ENCODE measurements at regions not wholly inside any gene's neighbourhood (a gene's known extent, or its start where the extent isn't known, plus 50 kb on each side); places are given as distances from the start of the nearest gene placed in this dataset.
A peak's percentile ranks its signal among the peaks of the same experiment; 100 is the strongest.

- no peak overlapping the region for H3K27ac ChIP-seq (replicated peaks)
- DNase-seq (ENCODE audit: low read depth in 1 of 2, low spot score in 1 of 2), result no peak
- no peak for TF ChIP-seq POLR2AphosphoS5 (IDR thresholded peaks at IDR 0.05; ENCODE audit: low read depth)
- no peak for TF ChIP-seq REST (IDR thresholded peaks at IDR 0.05; ENCODE audit: insufficient replicate concordance, low read depth)
- TF ChIP-seq SPI1 (IDR thresholded peaks at IDR 0.05; ENCODE audit: borderline replicate concordance, low read depth), result no peak
- no peak for TF ChIP-seq CTCF (IDR thresholded peaks at IDR 0.05; ENCODE audit: insufficient read depth, low read length)
- no peak for TF ChIP-seq GABPA (IDR thresholded peaks at IDR 0.05; ENCODE audit: low read depth)
These were observed 165.1 kb downstream of the RPIA start for GRCh38 chr2:88856409-88857135.

GRCh38 chr2:88857274-88857741 lies 165.8 kb downstream of the RPIA start:
- TF ChIP-seq CTCF (IDR thresholded peaks at IDR 0.05; ENCODE audit: insufficient read depth, low read length), result no peak
- TF ChIP-seq GABPA (IDR thresholded peaks at IDR 0.05; ENCODE audit: low read depth), result no peak
- Histone ChIP-seq H3K27ac (replicated peaks) (no peak overlapping the region), H3K27me3 (ENCODE audit: insufficient read depth, poor library complexity, severe bottlenecking) (no peaks in the 10 kb centered on the region), H3K4me3 (replicated peaks; ENCODE audit: insufficient read depth, low read length) (no peak overlapping the region)
- no peak for DNase-seq (ENCODE audit: low read depth in 1 of 2, low spot score in 1 of 2)

More at GRCh38 chr2:88856409-88857135, 165.1 kb downstream of the RPIA start:
- Histone ChIP-seq H3K27me3 (ENCODE audit: insufficient read depth, poor library complexity, severe bottlenecking) (no peaks in the 10 kb centered on the region), H3K4me3 (replicated peaks; ENCODE audit: insufficient read depth, low read length) (no peak overlapping the region)

- TF ChIP-seq POLR2AphosphoS5 (IDR thresholded peaks at IDR 0.05; ENCODE audit: low read depth) (no peak), SPI1 (IDR thresholded peaks at IDR 0.05; ENCODE audit: borderline replicate concordance, low read depth) (peak; percentile 36; the same call in 1 of the 2 replicates)
- Histone ChIP-seq H3K27me3 (ENCODE audit: insufficient read depth, poor library complexity, severe bottlenecking) (no peaks in the 10 kb centered on the region), H3K27ac (replicated peaks) (peak overlapping the region; percentile 40), H3K4me3 (replicated peaks; ENCODE audit: insufficient read depth, low read length) (no peak overlapping the region)
- DNase-seq (ENCODE audit: low read depth in 1 of 2, low spot score in 1 of 2), result peak in 1 of 2 experiments; percentile 37
These were observed 166.5 kb downstream of the RPIA start for GRCh38 chr2:88857951-88858411.

- TF ChIP-seq GABPA (IDR thresholded peaks at IDR 0.05; ENCODE audit: low read depth) (no peak), POLR2AphosphoS5 (IDR thresholded peaks at IDR 0.05; ENCODE audit: low read depth) (no peak), REST (IDR thresholded peaks at IDR 0.05; ENCODE audit: insufficient replicate concordance, low read depth) (no peak), CTCF (IDR thresholded peaks at IDR 0.05; ENCODE audit: insufficient read depth, low read length) (no peak), SPI1 (IDR thresholded peaks at IDR 0.05; ENCODE audit: borderline replicate concordance, low read depth) (no peak)
- no peak overlapping the region for H3K27ac ChIP-seq (replicated peaks)
- H3K27me3 ChIP-seq (ENCODE audit: insufficient read depth, poor library complexity, severe bottlenecking), result no peaks in the 10 kb centered on the region
- DNase-seq (ENCODE audit: low read depth in 1 of 2, low spot score in 1 of 2), result no peak
- no peak overlapping the region for H3K4me3 ChIP-seq (replicated peaks; ENCODE audit: insufficient read depth, low read length)
These were observed 168.0 kb downstream of the RPIA start for GRCh38 chr2:88859461-88859860.

Measured in HL-60 (cell line).